ENCODE measurements at regions not wholly inside any gene's neighbourhood (a gene's known extent, or its start where the extent isn't known, plus 50 kb on each side); places are given as distances from the start of the nearest gene placed in this dataset.

- TF ChIP-seq CTCF (IDR thresholded peaks at IDR 0.05) (no peak), POLR2AphosphoS5 (IDR thresholded peaks at IDR 0.05) (no peak)
These were observed 584.1 kb downstream of the INSC start for GRCh38 chr11:15698855-15699254.

All from breast epithelium (tissue), 3 donors.